Endothelial cell of umbilical vein (primary cell): ENCODE measurements at regions not wholly inside any gene's neighbourhood (a gene's known extent, or its start where the extent isn't known, plus 50 kb on each side); places are given as distances from the start of the nearest gene placed in this dataset.

ENCODE experiments used
- BruUV-seq: library from RNA; stranded (reverse); fragments of 400-500 nt; replicated peaks from 2 replicates; lab custom pipeline; 2021; lab: Mats Ljungman, UMichigan
- CTCF ChIA-PET: fragments of 300-600, 350-600 bp; sonication (Branson Sonifier 250); formaldehyde crosslinking; loops from one replicate; lab custom pipeline; 2021; ENCODE audit warnings: antibody characterized with exemption, inconsistent platforms; lab: Charles Lee
- POLR2A ChIA-PET: fragments of 300-600, 350-600 bp; sonication (Branson Sonifier 250); formaldehyde crosslinking; loops from one replicate; lab custom pipeline; 2021; ENCODE audit warnings: antibody characterized with exemption, inconsistent platforms; lab: Charles Lee
- DNase-seq: peaks from one replicate; pipeline ENCODE4 v3.0.0-alpha.2; 2011; ENCODE audit warnings: low read depth, low spot score
- FAIRE-seq: peaks from 2 replicates; lab custom pipeline; 2011; peaks lifted over from hg19 to GRCh38; lab: Jason Lieb, UNC
- H2AFZ ChIP-seq: 2 replicates; pipeline ENCODE4 v1.6.0; 2012; ENCODE audit warnings: low read depth, low read length, control low read depth, inconsistent platforms
- H3K27ac ChIP-seq: 2 replicates; pipeline ENCODE4 v1.5.1; 2011; ENCODE audit warnings: low read depth, mild to moderate bottlenecking, control low read depth, low read length, moderate library complexity; ENCODE audit not compliant: insufficient read depth
- H3K27me3 ChIP-seq, 2 experiments: 2 replicates each; pipeline versions ENCODE4 v1.6.0 to v1.6.1; 2011; ENCODE audit warnings: low read length in 2 of 2, mixed read lengths in 1 of 2; ENCODE audit not compliant: control insufficient read depth in 2 of 2, insufficient read depth in 2 of 2
- H3K36me3 ChIP-seq, 2 experiments: 2 replicates in 1 of 2; 3 replicates in 1 of 2; pipeline ENCODE4 v1.5.1; 2011; ENCODE audit warnings: low read length in 2 of 2, mild to moderate bottlenecking in 1 of 2, moderate library complexity in 1 of 2; ENCODE audit not compliant: control insufficient read depth in 2 of 2, insufficient read depth in 2 of 2; ENCODE audit errors: extremely low read depth in 1 of 2
- H3K4me1 ChIP-seq: 3 replicates; pipeline ENCODE4 v1.5.1; 2011; ENCODE audit warnings: mild to moderate bottlenecking, low read length; ENCODE audit not compliant: control insufficient read depth, insufficient read depth; ENCODE audit errors: extremely low read depth
- H3K4me2 ChIP-seq: 2 replicates; pipeline ENCODE4 v1.6.1; 2011; ENCODE audit warnings: low read length, control low read depth, mixed read lengths; ENCODE audit not compliant: insufficient read depth
- H3K4me3 ChIP-seq, 3 experiments: fragments of 200-600 bp in 1 of 3; sonication (generic), shearing (Covaris generic) in 1 of 3; replicated peaks in 1 of 3; 2 replicates each; pipeline ENCODE4 v1.5.1; 2011 to 2016; ENCODE audit warnings: control low read depth in 3 of 3, low read length in 3 of 3, mild to moderate bottlenecking in 2 of 3, inconsistent platforms in 1 of 3, low read depth in 1 of 3, moderate library complexity in 1 of 3; ENCODE audit not compliant: insufficient read depth in 1 of 3
- H3K79me2 ChIP-seq: 2 replicates; pipeline ENCODE4 v1.6.0; 2012; ENCODE audit warnings: low read length, inconsistent platforms; ENCODE audit not compliant: control insufficient read depth, insufficient read depth
- H3K9ac ChIP-seq: replicated peaks from 2 replicates; pipeline ENCODE3; 2011; ENCODE audit warnings: low read length, control low read depth; ENCODE audit not compliant: insufficient read depth; ENCODE audit errors: extremely low read depth
- H3K9me1 ChIP-seq: replicated peaks from 3 replicates; pipeline ENCODE4 v1.6.0; 2011; ENCODE audit warnings: mild to moderate bottlenecking, low read length; ENCODE audit not compliant: control insufficient read depth, insufficient read depth; ENCODE audit errors: extremely low read depth
- H3K9me3 ChIP-seq: replicated peaks from 2 replicates; pipeline ENCODE4 v1.5.1; 2012; ENCODE audit warnings: low read length, inconsistent platforms; ENCODE audit not compliant: control insufficient read depth, insufficient read depth
- H4K20me1 ChIP-seq: replicated peaks from 2 replicates; pipeline ENCODE3; 2011; ENCODE audit warnings: mild to moderate bottlenecking, low read length; ENCODE audit not compliant: control insufficient read depth, insufficient read depth; ENCODE audit errors: extremely low read depth
- EZH2 ChIP-seq: IDR thresholded peaks from 2 replicates; pipeline ENCODE4 v1.6.1; 2012; ENCODE audit warnings: borderline replicate concordance, low read depth, mild to moderate bottlenecking, moderate library complexity, low read length, inconsistent platforms; ENCODE audit not compliant: severe bottlenecking
- FOS ChIP-seq: IDR thresholded peaks from 2 replicates; pipeline ENCODE4 v1.6.1; 2011; ENCODE audit warnings: mild to moderate bottlenecking, low read length, moderate library complexity, borderline replicate concordance; ENCODE audit not compliant: insufficient read depth
- GATA2 ChIP-seq: IDR thresholded peaks from 2 replicates; pipeline ENCODE4 v1.7.0; 2011; ENCODE audit warnings: low read depth, mild to moderate bottlenecking, moderate library complexity, mixed read lengths, low read length; ENCODE audit not compliant: insufficient read length, insufficient read depth
- JUN ChIP-seq: IDR thresholded peaks from 2 replicates; pipeline ENCODE4 v1.6.1; 2011; ENCODE audit warnings: borderline replicate concordance, low read depth; ENCODE audit not compliant: insufficient read length, insufficient read depth
- MYC ChIP-seq: IDR thresholded peaks from one replicate; pipeline ENCODE4 v1.6.1; 2011; ENCODE audit warnings: mild to moderate bottlenecking, low read depth, low read length
- POLR2A ChIP-seq: IDR thresholded peaks from 2 replicates; pipeline ENCODE4 v1.6.1; 2012; ENCODE audit warnings: low read depth, mild to moderate bottlenecking, control low read depth, low read length
- POLR2AphosphoS5 ChIP-seq: IDR thresholded peaks from 2 replicates; pipeline ENCODE4 v1.6.1; 2012; ENCODE audit warnings: low read depth, mild to moderate bottlenecking, control low read depth, low read length, moderate library complexity; ENCODE audit not compliant: insufficient read depth
- dilution Hi-C: fragments of 300-500 bp; cut with MboI; formaldehyde crosslinking; loops from one replicate; pipeline ENCODE4 v1.15.0; 2019; ENCODE audit warnings: low sequenced_read_pairs; ENCODE audit not compliant: extremely low pct_ligation_motif_present
- intact Hi-C: fragments of 100-400 bp; cut with micrococcal nuclease; formaldehyde crosslinking; loops from one replicate; pipeline ENCODE4 v1.10.0; 2022
- TF ChIP-seq, protein P1 (sequence below), 2 donors: IDR thresholded peaks; 1 replicate in 1 of 2; 2 replicates in 1 of 2; pipeline ENCODE4 v1.5.1; 2011; ENCODE audit warnings: low read length in 2 of 2, mild to moderate bottlenecking in 2 of 2, moderate library complexity in 2 of 2, control low read depth in 1 of 2, inconsistent platforms in 1 of 2, low read depth in 1 of 2; ENCODE audit not compliant: insufficient read depth in 1 of 2; ENCODE audit errors: extremely low read depth in 1 of 2
- TF ChIP-seq, protein P2 (sequence below): IDR thresholded peaks from 2 replicates; pipeline ENCODE4 v1.6.1; 2011; ENCODE audit not compliant: insufficient read depth, insufficient read length

DNA sequence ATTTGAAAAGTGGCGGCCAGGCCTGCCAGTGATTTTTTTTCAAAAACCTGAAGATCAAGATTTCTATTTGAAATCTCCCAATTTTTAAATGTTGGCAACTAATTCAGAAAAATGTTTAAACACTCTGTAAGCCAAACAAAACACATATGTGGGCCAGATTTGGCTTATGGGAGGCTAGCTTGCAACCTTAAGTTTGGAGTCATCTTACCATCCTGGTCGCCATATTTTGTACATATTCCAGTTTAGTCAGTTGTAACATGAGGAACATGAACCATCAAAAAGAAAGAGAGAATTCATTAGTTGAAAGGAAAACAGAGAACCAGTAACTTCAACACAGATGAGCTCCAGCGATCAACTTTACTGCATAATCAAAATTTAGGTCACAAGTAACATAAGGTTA, 115.4 kb downstream of the TMEM26 start:
- CTCF ChIA-PET, result interaction anchor here (1.1 to 1.7 kb wide), 2 partner anchors 14 to 54 kb away, joined by 3 to 4 read pairs; no protein-coding TSS in a partner anchor
- Histone ChIP-seq H3K9ac (no peak overlapping the region), H3K79me2 (no peaks in the 10 kb centered on the region), H3K4me1 (no peaks in the 10 kb centered on the region), H3K9me1 (no peaks in the 10 kb centered on the region), H4K20me1 (no peaks in the 10 kb centered on the region), H3K36me3 (no peaks in the 10 kb centered on the region), H2AFZ (no peak overlapping the region), H3K27me3 (no peaks in the 10 kb centered on the region), H3K4me2 (no peak overlapping the region), H3K9me3 (no peaks in the 10 kb centered on the region), H3K27ac (no peak overlapping the region), H3K4me3 (no peak overlapping the region)
- FAIRE-seq (no peak), DNase-seq (no peak)
- dilution Hi-C loops, result no loop called here
- TF ChIP-seq JUN (no peak), GATA2 (no peak), MYC (no peak)
- intact Hi-C loops, result no loop called here
- no TSS peak for BruUV-seq
- POLR2A ChIA-PET, result no interaction called here

DNA sequence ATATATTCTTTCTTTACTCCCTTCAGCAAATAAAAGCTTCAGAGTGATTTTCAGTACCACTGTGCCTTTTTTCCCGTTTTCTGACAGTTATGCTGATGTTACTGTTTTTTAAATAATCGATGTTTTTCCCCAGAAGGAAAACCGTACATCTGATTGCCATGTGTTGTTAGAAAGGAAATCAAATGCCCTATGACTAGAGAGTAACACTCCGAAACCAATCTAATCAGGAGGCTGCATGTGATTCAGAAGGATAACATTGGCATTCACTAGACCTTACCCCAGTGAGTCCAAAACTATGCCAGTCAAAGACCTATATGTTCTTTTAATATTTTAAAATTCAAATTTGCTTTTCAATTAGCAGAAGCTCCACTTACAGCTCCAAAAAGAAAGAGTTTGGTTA, 116.3 kb downstream of the TMEM26 start:
- POLR2A ChIA-PET, result no interaction called here
- H3K9me1 ChIP-seq, result no peaks in the 10 kb centered on the region
- no peak overlapping the region for H2AFZ ChIP-seq
- no peaks in the 10 kb centered on the region for H3K9me3 ChIP-seq
- dilution Hi-C loops, result no loop called here
- H3K4me3 ChIP-seq, result no peak overlapping the region
- H3K36me3 ChIP-seq, result no peaks in the 10 kb centered on the region
- H4K20me1 ChIP-seq, result no peaks in the 10 kb centered on the region
- peaks cover 0 to 2% of the 10 kb centered on the region in 2 experiments for H3K27me3 ChIP-seq
- intact Hi-C loops, result no loop called here
- no peak for FAIRE-seq
- BruUV-seq, result no TSS peak
- no peak overlapping the region for H3K9ac ChIP-seq
- CTCF ChIA-PET, result no interaction called here
- no peak overlapping the region for H3K27ac ChIP-seq
- H3K4me1 ChIP-seq, result no peaks in the 10 kb centered on the region
- no peak overlapping the region for H3K4me2 ChIP-seq
- no peak for DNase-seq
- TF ChIP-seq, protein P1, sequence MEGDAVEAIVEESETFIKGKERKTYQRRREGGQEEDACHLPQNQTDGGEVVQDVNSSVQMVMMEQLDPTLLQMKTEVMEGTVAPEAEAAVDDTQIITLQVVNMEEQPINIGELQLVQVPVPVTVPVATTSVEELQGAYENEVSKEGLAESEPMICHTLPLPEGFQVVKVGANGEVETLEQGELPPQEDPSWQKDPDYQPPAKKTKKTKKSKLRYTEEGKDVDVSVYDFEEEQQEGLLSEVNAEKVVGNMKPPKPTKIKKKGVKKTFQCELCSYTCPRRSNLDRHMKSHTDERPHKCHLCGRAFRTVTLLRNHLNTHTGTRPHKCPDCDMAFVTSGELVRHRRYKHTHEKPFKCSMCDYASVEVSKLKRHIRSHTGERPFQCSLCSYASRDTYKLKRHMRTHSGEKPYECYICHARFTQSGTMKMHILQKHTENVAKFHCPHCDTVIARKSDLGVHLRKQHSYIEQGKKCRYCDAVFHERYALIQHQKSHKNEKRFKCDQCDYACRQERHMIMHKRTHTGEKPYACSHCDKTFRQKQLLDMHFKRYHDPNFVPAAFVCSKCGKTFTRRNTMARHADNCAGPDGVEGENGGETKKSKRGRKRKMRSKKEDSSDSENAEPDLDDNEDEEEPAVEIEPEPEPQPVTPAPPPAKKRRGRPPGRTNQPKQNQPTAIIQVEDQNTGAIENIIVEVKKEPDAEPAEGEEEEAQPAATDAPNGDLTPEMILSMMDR (IDR thresholded peaks at IDR 0.05; ENCODE audit: extremely low read depth in 1 of 2, insufficient read depth in 1 of 2, low read depth in 1 of 2, low read length in 2 of 2), result no peak
- TF ChIP-seq EZH2 (no peak), POLR2A (no peak), GATA2 (no peak), JUN (no peak), POLR2AphosphoS5 (no peak), MYC (no peak), FOS (no peak)
- TF ChIP-seq, protein P2, sequence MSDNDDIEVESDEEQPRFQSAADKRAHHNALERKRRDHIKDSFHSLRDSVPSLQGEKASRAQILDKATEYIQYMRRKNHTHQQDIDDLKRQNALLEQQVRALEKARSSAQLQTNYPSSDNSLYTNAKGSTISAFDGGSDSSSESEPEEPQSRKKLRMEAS, result no peak
- H3K79me2 ChIP-seq, result no peaks in the 10 kb centered on the region
